ENCODE measurements at regions not wholly inside any gene's neighbourhood (a gene's known extent, or its start where the extent isn't known, plus 50 kb on each side); places are given as distances from the start of the nearest gene placed in this dataset.

DNA sequence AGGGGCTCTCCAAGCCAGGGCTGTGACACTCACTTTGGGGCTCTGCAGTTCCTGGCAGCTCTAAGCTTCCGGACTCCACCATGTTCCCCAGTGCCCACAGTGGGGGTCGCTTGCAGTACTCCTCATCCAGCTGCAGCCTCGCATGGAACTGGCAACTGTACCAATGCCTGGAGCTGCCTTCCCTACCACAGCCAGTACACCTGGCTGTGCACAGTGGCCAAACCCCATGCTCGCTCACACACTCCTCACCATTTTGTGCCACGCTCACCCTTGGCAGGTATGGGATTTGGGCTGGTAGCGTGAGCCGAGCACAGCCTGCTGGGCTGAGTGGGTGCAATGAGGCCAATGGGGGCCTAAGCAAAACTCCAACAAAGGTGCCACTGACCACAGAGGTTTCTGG, 1369.9 kb downstream of the KCNT2 start:
- no peak for DNase-seq (ENCODE audit: low read depth in 1 of 2, low spot score in 1 of 2)
- no peaks in the 10 kb centered on the region for H3K27me3 ChIP-seq (ENCODE audit: insufficient read depth, poor library complexity, severe bottlenecking)
- TF ChIP-seq SPI1 (IDR thresholded peaks at IDR 0.05; ENCODE audit: borderline replicate concordance, low read depth) (no peak), CTCF (IDR thresholded peaks at IDR 0.05; ENCODE audit: insufficient read depth, low read length) (no peak), POLR2AphosphoS5 (IDR thresholded peaks at IDR 0.05; ENCODE audit: low read depth) (no peak), GABPA (IDR thresholded peaks at IDR 0.05; ENCODE audit: low read depth) (no peak)
- TF ChIP-seq, protein P1, sequence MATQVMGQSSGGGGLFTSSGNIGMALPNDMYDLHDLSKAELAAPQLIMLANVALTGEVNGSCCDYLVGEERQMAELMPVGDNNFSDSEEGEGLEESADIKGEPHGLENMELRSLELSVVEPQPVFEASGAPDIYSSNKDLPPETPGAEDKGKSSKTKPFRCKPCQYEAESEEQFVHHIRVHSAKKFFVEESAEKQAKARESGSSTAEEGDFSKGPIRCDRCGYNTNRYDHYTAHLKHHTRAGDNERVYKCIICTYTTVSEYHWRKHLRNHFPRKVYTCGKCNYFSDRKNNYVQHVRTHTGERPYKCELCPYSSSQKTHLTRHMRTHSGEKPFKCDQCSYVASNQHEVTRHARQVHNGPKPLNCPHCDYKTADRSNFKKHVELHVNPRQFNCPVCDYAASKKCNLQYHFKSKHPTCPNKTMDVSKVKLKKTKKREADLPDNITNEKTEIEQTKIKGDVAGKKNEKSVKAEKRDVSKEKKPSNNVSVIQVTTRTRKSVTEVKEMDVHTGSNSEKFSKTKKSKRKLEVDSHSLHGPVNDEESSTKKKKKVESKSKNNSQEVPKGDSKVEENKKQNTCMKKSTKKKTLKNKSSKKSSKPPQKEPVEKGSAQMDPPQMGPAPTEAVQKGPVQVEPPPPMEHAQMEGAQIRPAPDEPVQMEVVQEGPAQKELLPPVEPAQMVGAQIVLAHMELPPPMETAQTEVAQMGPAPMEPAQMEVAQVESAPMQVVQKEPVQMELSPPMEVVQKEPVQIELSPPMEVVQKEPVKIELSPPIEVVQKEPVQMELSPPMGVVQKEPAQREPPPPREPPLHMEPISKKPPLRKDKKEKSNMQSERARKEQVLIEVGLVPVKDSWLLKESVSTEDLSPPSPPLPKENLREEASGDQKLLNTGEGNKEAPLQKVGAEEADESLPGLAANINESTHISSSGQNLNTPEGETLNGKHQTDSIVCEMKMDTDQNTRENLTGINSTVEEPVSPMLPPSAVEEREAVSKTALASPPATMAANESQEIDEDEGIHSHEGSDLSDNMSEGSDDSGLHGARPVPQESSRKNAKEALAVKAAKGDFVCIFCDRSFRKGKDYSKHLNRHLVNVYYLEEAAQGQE (IDR thresholded peaks at IDR 0.05; ENCODE audit: insufficient replicate concordance, low read depth): no peak
- no peak overlapping the region for H3K27ac ChIP-seq (replicated peaks)
- no peak overlapping the region for H3K4me3 ChIP-seq (replicated peaks; ENCODE audit: insufficient read depth, low read length)

- H3K27ac ChIP-seq (replicated peaks): no peak overlapping the region
- TF ChIP-seq, protein P1 (IDR thresholded peaks at IDR 0.05; ENCODE audit: insufficient replicate concordance, low read depth): no peak
- TF ChIP-seq CTCF (IDR thresholded peaks at IDR 0.05; ENCODE audit: insufficient read depth, low read length) (no peak), POLR2AphosphoS5 (IDR thresholded peaks at IDR 0.05; ENCODE audit: low read depth) (no peak), SPI1 (IDR thresholded peaks at IDR 0.05; ENCODE audit: borderline replicate concordance, low read depth) (no peak), GABPA (IDR thresholded peaks at IDR 0.05; ENCODE audit: low read depth) (no peak)
These were observed 1371.0 kb downstream of the KCNT2 start for GRCh38 chr1:195236991-195237889.

GRCh38 chr1:195218428-195219212, 1389.6 kb downstream of the KCNT2 start:
- Histone ChIP-seq H3K27me3 (ENCODE audit: insufficient read depth, poor library complexity, severe bottlenecking) (no peaks in the 10 kb centered on the region), H3K4me3 (replicated peaks; ENCODE audit: insufficient read depth, low read length) (no peak overlapping the region), H3K27ac (replicated peaks) (no peak overlapping the region)
- TF ChIP-seq POLR2AphosphoS5 (IDR thresholded peaks at IDR 0.05; ENCODE audit: low read depth) (no peak), CTCF (IDR thresholded peaks at IDR 0.05; ENCODE audit: insufficient read depth, low read length) (no peak), GABPA (IDR thresholded peaks at IDR 0.05; ENCODE audit: low read depth) (no peak), SPI1 (IDR thresholded peaks at IDR 0.05; ENCODE audit: borderline replicate concordance, low read depth) (no peak)
- TF ChIP-seq, protein P1 (IDR thresholded peaks at IDR 0.05; ENCODE audit: insufficient replicate concordance, low read depth): no peak
- DNase-seq (ENCODE audit: low read depth in 1 of 2, low spot score in 1 of 2): no peak

More at GRCh38 chr1:195236991-195237889, 1371.0 kb downstream of the KCNT2 start:
- DNase-seq (ENCODE audit: low read depth in 1 of 2, low spot score in 1 of 2): no peak
- H3K27me3 ChIP-seq (ENCODE audit: insufficient read depth, poor library complexity, severe bottlenecking): no peaks in the 10 kb centered on the region
- no peak overlapping the region for H3K4me3 ChIP-seq (replicated peaks; ENCODE audit: insufficient read depth, low read length)

Measured in HL-60 (cell line).